Mucosa of descending colon (tissue), 3 donors: ENCODE measurements at regions not wholly inside any gene's neighbourhood (a gene's known extent, or its start where the extent isn't known, plus 50 kb on each side); places are given as distances from the start of the nearest gene placed in this dataset.
A peak's percentile ranks its signal among the peaks of the same experiment; 100 is the strongest.

Source experiments
- ATAC-seq: fragments of 200-7000 bp; cut with Tn5 transposase; one replicate; pipeline ENCODE4 v1.9.1; 2020; ENCODE audit warnings: mild to moderate bottlenecking, moderate library complexity
- DNase-seq, 3 donors: peaks; one replicate each; pipeline ENCODE4 v3.0.0-alpha.2; 2020
- H3K36me3 ChIP-seq: fragments of 200-600 bp; one replicate; pipeline ENCODE4 v1.8.0; 2021; ENCODE audit warnings: low read depth, mild to moderate bottlenecking
- H3K4me1 ChIP-seq: fragments of 200-600 bp; one replicate; pipeline ENCODE4 v1.8.0; 2021; ENCODE audit warnings: low read depth, mild to moderate bottlenecking
- H3K4me3 ChIP-seq: fragments of 200-600 bp; one replicate; pipeline ENCODE4 v1.8.0; 2021; ENCODE audit warnings: mild to moderate bottlenecking
- H3K9me3 ChIP-seq: fragments of 200-600 bp; one replicate; pipeline ENCODE4 v1.8.0; 2021; ENCODE audit warnings: mild to moderate bottlenecking
- CTCF ChIP-seq: fragments of 200-600 bp; IDR thresholded peaks from one replicate; pipeline ENCODE4 v1.8.0; 2022; ENCODE audit warnings: antibody characterized with exemption, mild to moderate bottlenecking
- intact Hi-C, 2 donors: fragments of 100-400 bp; cut with DNase I in 1 of 2; cut with micrococcal nuclease in 1 of 2; formaldehyde crosslinking; loops; one replicate each; pipeline versions ENCODE4 v1.11.0 to v1.11.1; 2022; cut with DNase I, micrococcal nuclease
- donor health status: DM: no; HTN: no; CAD: no; lungs with moderate emphysema.
- donor health status: DM: no; HTN: no; CAD: no.
- donor health status: DM: no; HTN: yes; CAD: no.

- Histone ChIP-seq H3K4me3 (no peak overlapping the region), H3K36me3 (no peaks in the 10 kb centered on the region), H3K9me3 (no peaks in the 10 kb centered on the region), H3K4me1 (no peaks in the 10 kb centered on the region)
- no peak for TF ChIP-seq CTCF
- ATAC-seq (no peak), DNase-seq (no peak)
- intact Hi-C loops = no loop called here
Observed at GRCh38 chr17:77569846-77570564, 388.5 kb upstream of the TNRC6C start.

GRCh38 chr17:77570565-77570898 is 388.0 kb upstream of the TNRC6C start:
- intact Hi-C loops = no loop called here
- DNase-seq (no peak), ATAC-seq (no peak)
- H3K36me3 ChIP-seq = no peaks in the 10 kb centered on the region
- no peak overlapping the region for H3K4me3 ChIP-seq
- no peaks in the 10 kb centered on the region for H3K9me3 ChIP-seq
- no peaks in the 10 kb centered on the region for H3K4me1 ChIP-seq
- TF ChIP-seq CTCF = no peak

- DNase-seq = no peak
- Histone ChIP-seq H3K4me3 (no peak overlapping the region), H3K4me1 (no peaks in the 10 kb centered on the region), H3K9me3 (no peaks in the 10 kb centered on the region), H3K36me3 (no peaks in the 10 kb centered on the region)
- peak; percentile 27 for ATAC-seq
- TF ChIP-seq CTCF = no peak
- intact Hi-C loops = no loop called here
Observed at GRCh38 chr17:77571155-77571981, 387.1 kb upstream of the TNRC6C start.

GRCh38 chr17:77572065-77572601 is 386.4 kb upstream of the TNRC6C start:
- DNase-seq (no peak), ATAC-seq (no peak)
- no peak for TF ChIP-seq CTCF
- intact Hi-C loops = no loop called here
- no peak overlapping the region for H3K4me3 ChIP-seq
- H3K4me1 ChIP-seq = no peaks in the 10 kb centered on the region
- H3K9me3 ChIP-seq = no peaks in the 10 kb centered on the region
- H3K36me3 ChIP-seq = no peaks in the 10 kb centered on the region

GRCh38 chr17:77572851-77573250 is 385.7 kb upstream of the TNRC6C start:
- Histone ChIP-seq H3K36me3 (no peaks in the 10 kb centered on the region), H3K4me1 (no peaks in the 10 kb centered on the region), H3K4me3 (no peak overlapping the region), H3K9me3 (no peaks in the 10 kb centered on the region)
- intact Hi-C loops = no loop called here
- no peak for ATAC-seq
- no peak for TF ChIP-seq CTCF
- no peak for DNase-seq
